Panc1 (cell line): ENCODE measurements at regions not wholly inside any gene's neighbourhood (a gene's known extent, or its start where the extent isn't known, plus 50 kb on each side); places are given as distances from the start of the nearest gene placed in this dataset.

Experiments
- ATAC-seq: fragments of 200-7000 bp; cut with Tn5 transposase; 2 replicates; pipeline ENCODE4 v1.9.1; 2020; ENCODE audit warnings: mild to moderate bottlenecking, moderate library complexity
- BruUV-seq: library from RNA; stranded (reverse); fragments of 400-500 nt; replicated peaks from 2 replicates; lab custom pipeline; 2021; lab: Mats Ljungman, UMichigan
- CTCF ChIA-PET: fragments of 300-600 bp; sonication (Branson Sonifier 250); formaldehyde crosslinking; loops from one replicate; lab custom pipeline; 2022; ENCODE audit warnings: antibody characterized with exemption; lab: Charles Lee
- POLR2A ChIA-PET: fragments of 300-600 bp; sonication (Branson Sonifier 250); formaldehyde crosslinking; loops from one replicate; lab custom pipeline; 2022; ENCODE audit warnings: antibody characterized with exemption; lab: Charles Lee
- DNase-seq: peaks from one replicate; pipeline ENCODE4 v3.0.0-alpha.2; 2010; ENCODE audit warnings: low read depth, low spot score
- H3K27ac ChIP-seq: 2 replicates; pipeline ENCODE4 v1.5.1; 2011; ENCODE audit warnings: mild to moderate bottlenecking, low read length, inconsistent platforms
- H3K27me3 ChIP-seq: fragments of 200-500 bp; sonication (Bioruptor generic); 2 replicates; pipeline ENCODE4 v1.6.0; 2014; ENCODE audit warnings: low read length, inconsistent platforms; ENCODE audit not compliant: control insufficient read depth, insufficient read depth
- H3K36me3 ChIP-seq: fragments of 200-500 bp; sonication (Bioruptor generic); 2 replicates; pipeline ENCODE4 v1.5.1; 2014; ENCODE audit warnings: inconsistent platforms, mild to moderate bottlenecking, low read length, moderate library complexity; ENCODE audit not compliant: control insufficient read depth, insufficient read depth
- H3K4me1 ChIP-seq: 2 replicates; pipeline ENCODE4 v1.5.1; 2011; ENCODE audit warnings: inconsistent platforms, mild to moderate bottlenecking, low read length, moderate library complexity; ENCODE audit not compliant: control insufficient read depth, insufficient read depth
- H3K4me3 ChIP-seq, 2 experiments: 2 replicates each; pipeline ENCODE4 v1.5.1; 2011 to 2012; ENCODE audit warnings: low read depth in 2 of 2, low read length in 2 of 2, mild to moderate bottlenecking in 2 of 2, inconsistent platforms in 1 of 2, moderate library complexity in 1 of 2
- H3K9me3 ChIP-seq: fragments of 200-500 bp; sonication (Bioruptor generic); 2 replicates; pipeline ENCODE4 v1.5.1; 2014; ENCODE audit warnings: low read depth, mild to moderate bottlenecking, inconsistent platforms, low read length, moderate library complexity; ENCODE audit not compliant: control insufficient read depth, insufficient read depth
- POLR2AphosphoS5 ChIP-seq: IDR thresholded peaks from 2 replicates; pipeline ENCODE4 v1.6.1; 2012; ENCODE audit warnings: mild to moderate bottlenecking, low read depth, low read length, moderate library complexity
- SIN3A ChIP-seq: IDR thresholded peaks from 2 replicates; pipeline ENCODE4 v1.6.1; 2012; ENCODE audit warnings: low read depth, mild to moderate bottlenecking, low read length, moderate library complexity, borderline replicate concordance; ENCODE audit not compliant: insufficient read depth
- TCF7L2 ChIP-seq: IDR thresholded peaks from 2 replicates; pipeline ENCODE4 v1.6.1; 2011; ENCODE audit warnings: mild to moderate bottlenecking, low read depth, low read length, inconsistent platforms
- in situ Hi-C: cut with HindIII; loops from 2 replicates; pipeline ENCODE4 v1.10.0; 2016; ENCODE audit warnings: low sequenced_read_pairs, low pct_unique_long_range_greater_than_20kb
- intact Hi-C: fragments of 100-400 bp; cut with micrococcal nuclease; formaldehyde crosslinking; loops from one replicate; pipeline ENCODE4 v1.10.0; 2022; ENCODE audit not compliant: unreplicated experiment
- TF ChIP-seq, protein P1 (sequence below), 2 experiments: IDR thresholded peaks; 2 replicates each; pipeline ENCODE4 v1.6.1; 2011 to 2012; ENCODE audit warnings: low read depth in 2 of 2, control low read depth in 1 of 2, low read length in 1 of 2, mild to moderate bottlenecking in 1 of 2, moderate library complexity in 1 of 2; ENCODE audit not compliant: insufficient read depth in 1 of 2
- TF ChIP-seq, protein P2 (sequence below): fragments of 450-650 bp; IDR thresholded peaks from 2 replicates; pipeline ENCODE4 v1.5.1; 2017; ENCODE audit warnings: mild to moderate bottlenecking

DNA sequence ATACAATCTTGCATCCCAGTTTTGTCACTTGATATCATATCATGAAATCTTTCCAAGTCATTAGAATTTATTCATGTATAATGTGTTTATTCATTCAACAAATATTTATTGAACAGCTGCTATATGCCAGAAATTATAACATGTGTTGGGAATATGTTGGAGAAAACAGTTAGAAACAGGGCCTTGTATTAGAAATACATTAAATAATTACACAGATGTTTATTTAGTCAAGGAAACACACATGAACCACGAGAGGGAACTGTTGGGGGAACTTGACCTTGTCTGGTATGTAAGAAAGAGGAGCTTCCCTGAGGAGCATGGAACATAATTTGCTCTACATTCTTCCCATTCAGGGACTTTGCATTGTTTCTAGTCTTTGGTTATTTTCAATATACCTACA is 191.7 kb upstream of the FRMD6 start:
- Histone ChIP-seq H3K9me3 (no peaks in the 10 kb centered on the region), H3K4me1 (no peaks in the 10 kb centered on the region), H3K27me3 (no peaks in the 10 kb centered on the region), H3K36me3 (no peaks in the 10 kb centered on the region), H3K4me3 (no peak overlapping the region), H3K27ac (no peak overlapping the region)
- ATAC-seq (no peak), DNase-seq (no peak)
- intact Hi-C loops = no loop called here
- no TSS peak for BruUV-seq
- ChIA-PET POLR2A (no interaction called here), CTCF (no interaction called here)
- TF ChIP-seq, protein P1, sequence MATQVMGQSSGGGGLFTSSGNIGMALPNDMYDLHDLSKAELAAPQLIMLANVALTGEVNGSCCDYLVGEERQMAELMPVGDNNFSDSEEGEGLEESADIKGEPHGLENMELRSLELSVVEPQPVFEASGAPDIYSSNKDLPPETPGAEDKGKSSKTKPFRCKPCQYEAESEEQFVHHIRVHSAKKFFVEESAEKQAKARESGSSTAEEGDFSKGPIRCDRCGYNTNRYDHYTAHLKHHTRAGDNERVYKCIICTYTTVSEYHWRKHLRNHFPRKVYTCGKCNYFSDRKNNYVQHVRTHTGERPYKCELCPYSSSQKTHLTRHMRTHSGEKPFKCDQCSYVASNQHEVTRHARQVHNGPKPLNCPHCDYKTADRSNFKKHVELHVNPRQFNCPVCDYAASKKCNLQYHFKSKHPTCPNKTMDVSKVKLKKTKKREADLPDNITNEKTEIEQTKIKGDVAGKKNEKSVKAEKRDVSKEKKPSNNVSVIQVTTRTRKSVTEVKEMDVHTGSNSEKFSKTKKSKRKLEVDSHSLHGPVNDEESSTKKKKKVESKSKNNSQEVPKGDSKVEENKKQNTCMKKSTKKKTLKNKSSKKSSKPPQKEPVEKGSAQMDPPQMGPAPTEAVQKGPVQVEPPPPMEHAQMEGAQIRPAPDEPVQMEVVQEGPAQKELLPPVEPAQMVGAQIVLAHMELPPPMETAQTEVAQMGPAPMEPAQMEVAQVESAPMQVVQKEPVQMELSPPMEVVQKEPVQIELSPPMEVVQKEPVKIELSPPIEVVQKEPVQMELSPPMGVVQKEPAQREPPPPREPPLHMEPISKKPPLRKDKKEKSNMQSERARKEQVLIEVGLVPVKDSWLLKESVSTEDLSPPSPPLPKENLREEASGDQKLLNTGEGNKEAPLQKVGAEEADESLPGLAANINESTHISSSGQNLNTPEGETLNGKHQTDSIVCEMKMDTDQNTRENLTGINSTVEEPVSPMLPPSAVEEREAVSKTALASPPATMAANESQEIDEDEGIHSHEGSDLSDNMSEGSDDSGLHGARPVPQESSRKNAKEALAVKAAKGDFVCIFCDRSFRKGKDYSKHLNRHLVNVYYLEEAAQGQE (IDR thresholded peaks at IDR 0.05; ENCODE audit: insufficient read depth in 1 of 2, low read depth in 2 of 2, low read length in 1 of 2) = no peak
- TF ChIP-seq, protein P2, sequence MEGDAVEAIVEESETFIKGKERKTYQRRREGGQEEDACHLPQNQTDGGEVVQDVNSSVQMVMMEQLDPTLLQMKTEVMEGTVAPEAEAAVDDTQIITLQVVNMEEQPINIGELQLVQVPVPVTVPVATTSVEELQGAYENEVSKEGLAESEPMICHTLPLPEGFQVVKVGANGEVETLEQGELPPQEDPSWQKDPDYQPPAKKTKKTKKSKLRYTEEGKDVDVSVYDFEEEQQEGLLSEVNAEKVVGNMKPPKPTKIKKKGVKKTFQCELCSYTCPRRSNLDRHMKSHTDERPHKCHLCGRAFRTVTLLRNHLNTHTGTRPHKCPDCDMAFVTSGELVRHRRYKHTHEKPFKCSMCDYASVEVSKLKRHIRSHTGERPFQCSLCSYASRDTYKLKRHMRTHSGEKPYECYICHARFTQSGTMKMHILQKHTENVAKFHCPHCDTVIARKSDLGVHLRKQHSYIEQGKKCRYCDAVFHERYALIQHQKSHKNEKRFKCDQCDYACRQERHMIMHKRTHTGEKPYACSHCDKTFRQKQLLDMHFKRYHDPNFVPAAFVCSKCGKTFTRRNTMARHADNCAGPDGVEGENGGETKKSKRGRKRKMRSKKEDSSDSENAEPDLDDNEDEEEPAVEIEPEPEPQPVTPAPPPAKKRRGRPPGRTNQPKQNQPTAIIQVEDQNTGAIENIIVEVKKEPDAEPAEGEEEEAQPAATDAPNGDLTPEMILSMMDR = no peak
- TF ChIP-seq TCF7L2 = no peak
- no peak for TF ChIP-seq SIN3A
- TF ChIP-seq POLR2AphosphoS5 = no peak
- in situ Hi-C loops = no loop called here

DNA sequence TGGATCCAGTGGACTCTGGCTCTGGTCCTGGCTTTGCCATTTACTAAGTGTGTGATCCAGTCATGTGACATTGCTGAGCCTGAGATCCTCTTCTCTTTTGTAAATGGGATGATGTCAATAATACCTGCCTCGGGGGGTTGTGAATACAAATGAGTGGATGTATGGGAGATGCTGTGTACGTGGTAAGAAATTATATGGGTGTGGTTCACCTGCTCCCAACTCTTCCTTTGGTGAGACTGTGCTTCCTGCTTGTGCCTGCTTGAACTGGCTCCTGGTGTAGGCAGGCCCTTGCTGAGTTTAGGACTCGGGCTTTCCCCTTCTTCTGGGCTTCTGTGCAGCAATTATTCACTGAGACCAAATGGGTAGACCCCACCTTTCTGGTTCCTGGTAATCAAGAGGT is 189.5 kb upstream of the FRMD6 start:
- Histone ChIP-seq H3K9me3 (no peaks in the 10 kb centered on the region), H3K4me1 (no peaks in the 10 kb centered on the region), H3K4me3 (no peak overlapping the region), H3K27me3 (no peaks in the 10 kb centered on the region), H3K36me3 (no peaks in the 10 kb centered on the region; the same call in 1 of the 2 replicates), H3K27ac (no peak overlapping the region)
- no peak for ATAC-seq
- POLR2A ChIA-PET = no interaction called here
- in situ Hi-C loops = no loop called here
- TF ChIP-seq POLR2AphosphoS5 (no peak), SIN3A (no peak), TCF7L2 (no peak)
- TF ChIP-seq, protein P1 (IDR thresholded peaks at IDR 0.05; ENCODE audit: insufficient read depth in 1 of 2, low read depth in 2 of 2, low read length in 1 of 2) = no peak
- TF ChIP-seq, protein P2 = no peak
- no TSS peak for BruUV-seq
- CTCF ChIA-PET = no interaction called here
- no peak for DNase-seq
- intact Hi-C loops = no loop called here
